Endodermal cell (in vitro differentiated cells): ENCODE measurements at regions not wholly inside any gene's neighbourhood (a gene's known extent, or its start where the extent isn't known, plus 50 kb on each side); places are given as distances from the start of the nearest gene placed in this dataset.

Source experiments
- DNase-seq: peaks from one replicate; pipeline ENCODE4 v3.0.0-alpha.2; 2017
- H3K27ac ChIP-seq: 2 replicates; pipeline ENCODE4 v1.5.1; 2013; ENCODE audit warnings: mild to moderate bottlenecking, low read depth, low read length, moderate library complexity
- H3K27me3 ChIP-seq: 2 replicates; pipeline ENCODE4 v1.6.1; 2013; ENCODE audit warnings: mild to moderate bottlenecking, low read length, moderate library complexity; ENCODE audit not compliant: insufficient read depth, control insufficient read depth, poor library complexity, severe bottlenecking
- H3K36me3 ChIP-seq: 2 replicates; pipeline ENCODE4 v1.7.0; 2013; ENCODE audit warnings: mild to moderate bottlenecking, low read length, moderate library complexity; ENCODE audit not compliant: control insufficient read depth, insufficient read depth
- H3K4me1 ChIP-seq: one replicate; pipeline ENCODE4 v1.7.0; 2013; ENCODE audit warnings: low read length; ENCODE audit not compliant: control insufficient read depth, insufficient read depth
- H3K4me3 ChIP-seq: 2 replicates; pipeline ENCODE4 v1.5.1; 2013; ENCODE audit warnings: mild to moderate bottlenecking, low read length, moderate library complexity
- H3K9ac ChIP-seq: 2 replicates; pipeline ENCODE4 v1.6.1; 2013; ENCODE audit warnings: mild to moderate bottlenecking, low read length, moderate library complexity; ENCODE audit not compliant: poor library complexity, severe bottlenecking; ENCODE audit errors: extremely low read depth
- H3K9me3 ChIP-seq: 2 replicates; pipeline ENCODE4 v1.6.1; 2013; ENCODE audit warnings: mild to moderate bottlenecking, low read length, moderate library complexity; ENCODE audit not compliant: control insufficient read depth
- H3K27ac Mint-ChIP-seq: 2 replicates; pipeline ENCODE4 v1.8.0; 2020; ENCODE audit warnings: mixed read lengths
- H3K27me3 Mint-ChIP-seq: 2 replicates; pipeline ENCODE4 v1.8.0; 2021; ENCODE audit warnings: mild to moderate bottlenecking, mixed read lengths; ENCODE audit not compliant: insufficient read depth
- H3K36me3 Mint-ChIP-seq: 2 replicates; pipeline ENCODE4 v1.8.0; 2020; ENCODE audit warnings: low read depth, mixed read lengths
- H3K4me1 Mint-ChIP-seq: 2 replicates; pipeline ENCODE4 v1.8.0; 2020; ENCODE audit warnings: mixed read lengths
- H3K4me3 Mint-ChIP-seq: 2 replicates; pipeline ENCODE4 v1.8.0; 2020; ENCODE audit warnings: mild to moderate bottlenecking, moderate library complexity, mixed read lengths
- H3K9me3 Mint-ChIP-seq: 2 replicates; pipeline ENCODE4 v1.8.0; 2020; ENCODE audit warnings: mild to moderate bottlenecking, mixed read lengths
- WGBS, 2 experiments: methylation state at CpG; one replicate each; pipeline versions ENCODE4 v1.1.5 to v1.1.7; 2013; ENCODE audit warnings: missing lambda C conversion rate in 2 of 2, mixed read lengths in 1 of 2; ENCODE audit not compliant: insufficient coverage in 1 of 2, insufficient read length in 1 of 2; 5-methylcytosine and 5-hydroxymethylcytosine counted together
- TF ChIP-seq, protein P1 (sequence below): fragments of 200-600 bp; sonication (generic); conservative IDR thresholded peaks from 2 replicates; pipeline ENCODE4 v1.5.0; 2021; ENCODE audit warnings: antibody characterized with exemption, mild to moderate bottlenecking

DNA sequence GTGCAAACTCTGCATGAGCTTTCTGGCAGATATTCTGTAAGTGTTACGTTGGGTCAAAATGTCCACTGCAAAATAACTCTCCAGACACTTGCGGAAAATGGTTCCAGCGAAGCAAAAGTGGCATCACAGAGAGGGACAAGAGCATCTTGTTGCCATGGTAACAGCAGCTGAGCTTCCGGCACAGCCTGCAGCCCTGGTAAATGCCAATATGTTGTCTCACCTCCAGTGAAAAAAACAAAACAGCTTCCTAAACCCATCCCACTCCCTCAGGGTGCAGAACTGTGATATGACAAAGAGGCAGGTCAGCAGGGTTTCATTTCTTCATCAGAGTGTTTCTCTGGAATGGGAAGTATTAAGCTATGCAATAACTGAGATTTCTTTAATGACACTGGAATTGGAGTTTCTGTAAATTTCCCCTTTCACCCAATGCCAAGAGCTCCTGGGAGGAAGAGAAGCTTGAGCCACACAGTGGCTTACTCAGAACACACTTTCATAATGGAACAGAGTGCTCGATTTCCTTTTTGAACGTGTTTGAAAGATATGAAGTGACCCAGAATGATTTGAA lies 65.6 kb downstream of the FOXI2 start:
- Mint-ChIP-seq H3K27me3 (peaks cover 13% of the 10 kb centered on the region), H3K9me3 (peaks cover 7% of the 10 kb centered on the region), H3K36me3 (no peaks in the 10 kb centered on the region), H3K4me3 (no peak overlapping the region), H3K27ac (no peak overlapping the region), H3K4me1 (peaks cover 17% of the 10 kb centered on the region)
- no peaks in the 10 kb centered on the region for H3K36me3 ChIP-seq
- H3K27ac ChIP-seq: no peak overlapping the region
- DNase-seq: no peak
- TF ChIP-seq, protein P1, sequence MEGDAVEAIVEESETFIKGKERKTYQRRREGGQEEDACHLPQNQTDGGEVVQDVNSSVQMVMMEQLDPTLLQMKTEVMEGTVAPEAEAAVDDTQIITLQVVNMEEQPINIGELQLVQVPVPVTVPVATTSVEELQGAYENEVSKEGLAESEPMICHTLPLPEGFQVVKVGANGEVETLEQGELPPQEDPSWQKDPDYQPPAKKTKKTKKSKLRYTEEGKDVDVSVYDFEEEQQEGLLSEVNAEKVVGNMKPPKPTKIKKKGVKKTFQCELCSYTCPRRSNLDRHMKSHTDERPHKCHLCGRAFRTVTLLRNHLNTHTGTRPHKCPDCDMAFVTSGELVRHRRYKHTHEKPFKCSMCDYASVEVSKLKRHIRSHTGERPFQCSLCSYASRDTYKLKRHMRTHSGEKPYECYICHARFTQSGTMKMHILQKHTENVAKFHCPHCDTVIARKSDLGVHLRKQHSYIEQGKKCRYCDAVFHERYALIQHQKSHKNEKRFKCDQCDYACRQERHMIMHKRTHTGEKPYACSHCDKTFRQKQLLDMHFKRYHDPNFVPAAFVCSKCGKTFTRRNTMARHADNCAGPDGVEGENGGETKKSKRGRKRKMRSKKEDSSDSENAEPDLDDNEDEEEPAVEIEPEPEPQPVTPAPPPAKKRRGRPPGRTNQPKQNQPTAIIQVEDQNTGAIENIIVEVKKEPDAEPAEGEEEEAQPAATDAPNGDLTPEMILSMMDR: no peak
- H3K9ac ChIP-seq: no peak overlapping the region
- WGBS, 2 experiments: 89 to 93% methylated on average over 4 to 6 of the region's 6 CpGs
- peaks cover 8% of the 10 kb centered on the region for H3K4me1 ChIP-seq
- H3K4me3 ChIP-seq: no peak overlapping the region
- H3K9me3 ChIP-seq: no peaks in the 10 kb centered on the region
- H3K27me3 ChIP-seq: no peaks in the 10 kb centered on the region

DNA sequence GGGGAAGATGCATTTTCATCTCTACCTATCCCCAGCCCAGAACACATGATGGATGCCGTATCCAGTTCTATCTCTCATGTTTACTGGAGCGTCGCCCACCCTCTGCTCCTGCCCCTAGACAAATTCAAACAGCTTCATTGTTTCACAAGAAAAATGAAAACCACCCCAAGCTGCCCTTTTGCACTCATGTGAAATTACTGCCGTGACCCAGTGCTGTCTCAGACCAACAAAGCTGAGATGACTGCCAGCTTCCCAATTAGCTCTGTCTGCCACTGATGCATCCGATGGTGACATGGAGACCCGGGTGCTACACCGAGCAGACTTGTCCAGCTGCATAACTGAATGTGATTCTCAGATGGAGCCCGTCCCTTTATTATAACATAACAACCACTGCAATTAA lies 67.7 kb downstream of the FOXI2 start:
- peaks cover 26% of the 10 kb centered on the region for H3K4me1 Mint-ChIP-seq
- TF ChIP-seq, protein P1: no peak
- no peak for DNase-seq
- H3K4me1 ChIP-seq: peaks cover 12% of the 10 kb centered on the region
- H3K9me3 Mint-ChIP-seq: peaks cover 10% of the 10 kb centered on the region
- H3K9me3 ChIP-seq: peaks cover 9% of the 10 kb centered on the region
- no peak overlapping the region for H3K4me3 ChIP-seq
- no peak overlapping the region for H3K9ac ChIP-seq
- H3K36me3 ChIP-seq: no peaks in the 10 kb centered on the region
- peaks cover 2% of the 10 kb centered on the region for H3K36me3 Mint-ChIP-seq
- no peaks in the 10 kb centered on the region for H3K27me3 ChIP-seq
- H3K27ac Mint-ChIP-seq: no peak overlapping the region
- H3K4me3 Mint-ChIP-seq: no peak overlapping the region
- no peak overlapping the region for H3K27ac ChIP-seq
- H3K27me3 Mint-ChIP-seq: no peaks in the 10 kb centered on the region
- 95 to 97% methylated on average over 4 to 8 of the region's 8 CpGs for WGBS, 2 experiments

DNA sequence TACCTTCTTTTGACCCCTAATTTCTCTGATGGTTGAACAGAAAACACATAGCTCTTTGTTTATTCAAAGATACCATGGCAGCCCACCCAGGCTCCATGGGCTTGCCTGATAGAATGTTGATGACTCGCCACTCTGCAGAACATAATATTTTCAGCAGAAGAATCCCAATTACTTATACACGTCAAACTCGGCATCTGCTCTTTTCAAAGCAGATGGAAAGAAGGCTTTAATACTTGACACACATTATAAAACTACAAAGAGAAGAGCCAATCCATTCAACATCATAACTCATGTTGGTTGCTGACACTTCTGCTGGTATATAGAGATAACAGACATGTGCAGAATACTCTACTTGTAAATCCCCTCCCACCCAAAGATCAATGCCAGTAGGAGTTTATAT lies 69.0 kb downstream of the FOXI2 start:
- Mint-ChIP-seq H3K9me3 (peaks cover 20% of the 10 kb centered on the region), H3K4me1 (peaks cover 26% of the 10 kb centered on the region), H3K27ac (no peak overlapping the region), H3K4me3 (no peak overlapping the region), H3K27me3 (no peaks in the 10 kb centered on the region), H3K36me3 (peaks cover 4% of the 10 kb centered on the region)
- Histone ChIP-seq H3K27ac (no peak overlapping the region), H3K27me3 (no peaks in the 10 kb centered on the region), H3K9ac (no peak overlapping the region), H3K9me3 (peaks cover 9% of the 10 kb centered on the region), H3K4me1 (peaks cover 12% of the 10 kb centered on the region), H3K4me3 (no peak overlapping the region), H3K36me3 (no peaks in the 10 kb centered on the region)
- DNase-seq: no peak
- TF ChIP-seq, protein P1: no peak
- 91% methylated on average over 3 of the region's 3 CpGs; no CpG with 5 or more reads in 1 of the 2 experiments for WGBS, 2 experiments
